Trophoblast cell (in vitro differentiated cells and primary cell): ENCODE measurements at regions not wholly inside any gene's neighbourhood (a gene's known extent, or its start where the extent isn't known, plus 50 kb on each side); places are given as distances from the start of the nearest gene placed in this dataset.

Experiments
- DNase-seq, 2 donors: peaks; one replicate each; pipeline ENCODE4 v3.0.0-alpha.2; 2016
- H2AFZ ChIP-seq: 2 replicates; pipeline ENCODE4 v1.6.1; 2013; ENCODE audit warnings: low read length, moderate library complexity, mild to moderate bottlenecking; ENCODE audit not compliant: insufficient read depth, poor library complexity
- H2AK5ac ChIP-seq: 2 replicates; pipeline ENCODE4 v1.6.1; 2013; ENCODE audit warnings: mild to moderate bottlenecking, low read length
- H2BK120ac ChIP-seq: 2 replicates; pipeline ENCODE4 v1.6.1; 2013; ENCODE audit warnings: low read length, mild to moderate bottlenecking, moderate library complexity; ENCODE audit not compliant: insufficient read depth, poor library complexity
- H2BK12ac ChIP-seq: 2 replicates; pipeline ENCODE4 v1.6.1; 2013; ENCODE audit warnings: mild to moderate bottlenecking, low read length, moderate library complexity
- H2BK5ac ChIP-seq: 2 replicates; pipeline ENCODE4 v1.6.1; 2013; ENCODE audit warnings: low read length, low read depth, moderate library complexity, mild to moderate bottlenecking; ENCODE audit not compliant: poor library complexity
- H3K14ac ChIP-seq: 2 replicates; pipeline ENCODE4 v1.6.1; 2013; ENCODE audit warnings: mild to moderate bottlenecking, low read length
- H3K18ac ChIP-seq: 2 replicates; pipeline ENCODE4 v1.6.1; 2013; ENCODE audit warnings: mild to moderate bottlenecking, low read length
- H3K23ac ChIP-seq: 2 replicates; pipeline ENCODE4 v1.6.1; 2013; ENCODE audit warnings: low read length
- H3K27ac ChIP-seq: 2 replicates; pipeline ENCODE4 v1.5.1; 2013; ENCODE audit warnings: low read depth, mild to moderate bottlenecking, inconsistent platforms, low read length, moderate library complexity
- H3K27me3 ChIP-seq: 2 replicates; pipeline ENCODE4 v1.6.1; 2013; ENCODE audit warnings: inconsistent platforms, mild to moderate bottlenecking, low read length, moderate library complexity; ENCODE audit not compliant: insufficient read depth
- H3K36me3 ChIP-seq, 2 experiments: 1 replicate in 1 of 2; 2 replicates in 1 of 2; pipeline ENCODE4 v1.6.1; 2013; ENCODE audit warnings: low read length in 2 of 2, mild to moderate bottlenecking in 2 of 2, moderate library complexity in 1 of 2; ENCODE audit not compliant: insufficient read depth in 2 of 2, control insufficient read depth in 1 of 2
- H3K4ac ChIP-seq: 2 replicates; pipeline ENCODE4 v1.6.1; 2013; ENCODE audit warnings: low read depth, mild to moderate bottlenecking, low read length, moderate library complexity
- H3K4me1 ChIP-seq, 2 experiments: 1 replicate in 1 of 2; 2 replicates in 1 of 2; pipeline ENCODE4 v1.6.1; 2013; ENCODE audit warnings: low read length in 2 of 2, mild to moderate bottlenecking in 2 of 2, moderate library complexity in 1 of 2; ENCODE audit not compliant: insufficient read depth in 2 of 2, control insufficient read depth in 1 of 2
- H3K4me2 ChIP-seq: 2 replicates; pipeline ENCODE4 v1.6.1; 2013; ENCODE audit warnings: inconsistent platforms, mild to moderate bottlenecking, low read length, moderate library complexity
- H3K4me3 ChIP-seq: 2 replicates; pipeline ENCODE4 v1.5.1; 2013; ENCODE audit warnings: mild to moderate bottlenecking, low read depth, low read length, inconsistent platforms
- H3K79me1 ChIP-seq: one replicate; pipeline ENCODE4 v1.6.1; 2013; ENCODE audit warnings: low read length
- H3K79me2 ChIP-seq: 2 replicates; pipeline ENCODE4 v1.6.1; 2013; ENCODE audit warnings: low read length, mild to moderate bottlenecking; ENCODE audit not compliant: control insufficient read depth, insufficient read depth, poor library complexity
- H3K9ac ChIP-seq: 2 replicates; pipeline ENCODE4 v1.6.1; 2013; ENCODE audit warnings: mild to moderate bottlenecking, low read length
- H3K9me3 ChIP-seq: 2 replicates; pipeline ENCODE4 v1.6.1; 2013; ENCODE audit warnings: low read depth, mild to moderate bottlenecking, control low read depth, inconsistent platforms, low read length; ENCODE audit not compliant: insufficient read depth
- H4K12ac ChIP-seq: 2 replicates; pipeline ENCODE4 v1.6.1; 2013; ENCODE audit warnings: low read depth, mild to moderate bottlenecking, low read length, moderate library complexity
- H4K8ac ChIP-seq: 2 replicates; pipeline ENCODE4 v1.6.1; 2013; ENCODE audit warnings: low read depth, mild to moderate bottlenecking, low read length, moderate library complexity
- H4K91ac ChIP-seq: one replicate; pipeline ENCODE4 v1.6.1; 2013; ENCODE audit warnings: low read depth, mild to moderate bottlenecking, low read length, moderate library complexity
- WGBS: extraction: QIAGEN DNeasy Blood & Tissue Kit; methylation state at CpG from one replicate; pipeline ENCODE4 v1.1.7; 2013; ENCODE audit warnings: missing lambda C conversion rate; ENCODE audit not compliant: insufficient read length, insufficient coverage; ENCODE audit errors: extremely low coverage; 5-methylcytosine and 5-hydroxymethylcytosine counted together

DNA sequence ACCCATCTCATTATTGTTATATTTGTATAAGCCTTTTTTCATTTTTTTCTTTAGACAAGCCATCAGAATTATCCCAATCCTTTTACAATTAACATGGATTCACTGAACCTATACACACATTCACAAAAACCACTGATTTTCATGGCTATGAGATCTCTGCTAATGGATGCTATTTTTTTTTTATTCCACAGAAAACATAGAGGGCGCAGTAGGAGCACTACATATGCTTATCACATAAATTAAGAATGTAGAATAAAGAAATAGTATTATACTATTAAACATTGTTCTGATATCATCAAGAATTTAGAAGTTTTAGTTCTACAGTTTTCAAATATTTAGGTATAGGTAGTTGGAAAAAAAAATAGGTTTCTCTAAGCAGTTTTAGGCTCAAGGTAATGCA is 1477.4 kb downstream of the ARAP2 start:
- H3K9ac ChIP-seq: no peak overlapping the region
- peaks cover 4% of the 10 kb centered on the region for H3K79me2 ChIP-seq
- no peak overlapping the region for H3K4me2 ChIP-seq
- H2BK5ac ChIP-seq: no peak overlapping the region
- H3K36me3 ChIP-seq: no peaks in the 10 kb centered on the region
- no peak overlapping the region for H3K23ac ChIP-seq
- H3K79me1 ChIP-seq: peaks cover 9% of the 10 kb centered on the region
- no peak for DNase-seq
- H3K27ac ChIP-seq: no peak overlapping the region
- H4K12ac ChIP-seq: no peak overlapping the region
- no peak overlapping the region for H3K18ac ChIP-seq
- H4K91ac ChIP-seq: no peak overlapping the region
- no peaks in the 10 kb centered on the region for H3K4me1 ChIP-seq
- no peaks in the 10 kb centered on the region for H3K9me3 ChIP-seq
- no peak overlapping the region for H2BK120ac ChIP-seq
- WGBS: no CpG with 5 or more reads among the region's 1 CpG
- no peak overlapping the region for H3K4me3 ChIP-seq
- H3K27me3 ChIP-seq: no peaks in the 10 kb centered on the region
- no peak overlapping the region for H2AK5ac ChIP-seq
- H3K14ac ChIP-seq: no peak overlapping the region
- no peak overlapping the region for H2AFZ ChIP-seq
- no peak overlapping the region for H2BK12ac ChIP-seq
- no peak overlapping the region for H3K4ac ChIP-seq
- H4K8ac ChIP-seq: no peak overlapping the region

DNA sequence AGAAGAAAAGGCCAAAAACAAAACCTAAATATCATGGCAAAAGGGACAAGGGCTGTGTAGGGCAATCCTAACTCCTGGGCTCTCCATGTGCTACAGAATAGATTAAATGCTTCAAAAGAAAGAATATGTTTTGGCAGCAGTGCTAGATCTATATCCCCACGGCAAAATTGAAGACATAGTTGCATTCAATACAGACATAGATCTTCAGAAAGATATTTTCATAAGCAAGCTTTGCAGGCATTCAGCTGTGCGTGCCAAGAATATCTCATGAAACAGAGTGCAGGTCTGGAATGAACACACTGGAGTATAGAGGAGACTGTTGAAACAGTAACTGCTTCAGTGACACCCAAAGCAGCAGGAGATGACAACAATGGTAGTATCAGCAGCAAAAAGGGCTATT is 1476.9 kb downstream of the ARAP2 start:
- H3K14ac ChIP-seq: no peak overlapping the region
- no CpG with 5 or more reads among the region's 2 CpGs for WGBS
- no peaks in the 10 kb centered on the region for H3K4me1 ChIP-seq
- H3K79me2 ChIP-seq: peaks cover 4% of the 10 kb centered on the region
- no peak overlapping the region for H2BK12ac ChIP-seq
- H2BK5ac ChIP-seq: no peak overlapping the region
- H2BK120ac ChIP-seq: no peak overlapping the region
- no peaks in the 10 kb centered on the region for H3K36me3 ChIP-seq
- H4K12ac ChIP-seq: no peak overlapping the region
- H2AFZ ChIP-seq: no peak overlapping the region
- H4K91ac ChIP-seq: no peak overlapping the region
- no peak overlapping the region for H2AK5ac ChIP-seq
- no peaks in the 10 kb centered on the region for H3K27me3 ChIP-seq
- no peak overlapping the region for H3K9ac ChIP-seq
- no peak overlapping the region for H3K4ac ChIP-seq
- DNase-seq: peak; percentile 70 to 81
- H4K8ac ChIP-seq: no peak overlapping the region
- no peak overlapping the region for H3K27ac ChIP-seq
- peaks cover 9% of the 10 kb centered on the region for H3K79me1 ChIP-seq
- no peak overlapping the region for H3K4me3 ChIP-seq
- no peak overlapping the region for H3K4me2 ChIP-seq
- no peak overlapping the region for H3K18ac ChIP-seq
- no peak overlapping the region for H3K23ac ChIP-seq
- no peaks in the 10 kb centered on the region for H3K9me3 ChIP-seq

DNA sequence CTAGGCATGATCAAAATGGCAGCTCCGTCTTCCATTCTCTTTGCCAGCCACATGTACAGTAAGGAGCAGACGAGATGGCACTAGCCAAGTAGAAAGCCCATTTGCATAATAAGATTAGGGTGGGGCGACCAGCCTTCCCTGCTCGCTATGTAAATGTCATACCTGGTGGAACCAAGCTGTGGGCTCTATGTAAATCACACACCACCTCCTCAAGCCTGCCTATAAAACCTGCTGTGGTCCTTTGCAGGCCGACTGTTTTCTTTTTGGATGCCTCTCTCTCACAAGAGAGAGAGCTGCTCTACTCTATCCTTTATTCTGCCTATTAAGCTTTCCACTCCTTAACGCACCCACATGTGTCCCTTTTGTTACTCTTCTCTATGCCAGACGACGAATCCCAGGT is 1472.7 kb downstream of the ARAP2 start:
- H4K12ac ChIP-seq: peak overlapping the region; percentile 64
- H3K27me3 ChIP-seq: no peaks in the 10 kb centered on the region
- H3K4ac ChIP-seq: peak overlapping the region; percentile 57
- no peak overlapping the region for H3K9ac ChIP-seq
- peak overlapping the region; percentile 80 for H4K8ac ChIP-seq
- H2BK120ac ChIP-seq: peak overlapping the region; percentile 87
- no peaks in the 10 kb centered on the region for H3K9me3 ChIP-seq
- peak overlapping the region; percentile 87 for H4K91ac ChIP-seq
- H2BK12ac ChIP-seq: peak overlapping the region; percentile 92
- no peak overlapping the region for H3K23ac ChIP-seq
- H3K79me2 ChIP-seq: peaks cover 6% of the 10 kb centered on the region
- H2AK5ac ChIP-seq: peak overlapping the region; percentile 94
- H3K4me1 ChIP-seq: peaks cover 0 to 5% of the 10 kb centered on the region in 2 experiments
- no peak for DNase-seq
- no peak overlapping the region for H2AFZ ChIP-seq
- H3K79me1 ChIP-seq: peaks cover 19% of the 10 kb centered on the region
- no CpG with 5 or more reads among the region's 8 CpGs for WGBS
- no peaks in the 10 kb centered on the region for H3K36me3 ChIP-seq
- H3K27ac ChIP-seq: no peak overlapping the region
- H3K4me3 ChIP-seq: no peak overlapping the region
- H2BK5ac ChIP-seq: peak overlapping the region; percentile 89
- H3K18ac ChIP-seq: peak overlapping the region; percentile 84
- H3K14ac ChIP-seq: peak overlapping the region; percentile 70
- no peak overlapping the region for H3K4me2 ChIP-seq

DNA sequence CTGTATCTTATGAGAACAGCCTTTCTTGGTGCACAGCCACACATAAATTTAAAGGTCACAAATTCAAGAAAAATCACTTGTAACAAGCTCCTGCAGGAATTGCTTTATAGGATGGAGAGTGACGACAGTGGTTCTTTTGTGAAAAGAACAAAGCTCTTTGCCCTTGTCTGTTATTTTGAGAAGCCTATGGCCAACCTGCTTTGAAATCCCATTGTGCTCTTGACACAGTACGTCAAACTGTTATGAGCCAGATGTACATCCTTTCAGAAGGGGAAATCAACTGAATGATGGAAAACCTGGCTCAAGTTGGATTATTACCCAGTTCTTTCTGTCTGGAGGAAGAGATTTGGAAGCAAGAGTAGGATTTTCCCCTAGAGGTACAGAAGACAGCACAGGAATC is 1454.2 kb downstream of the ARAP2 start:
- H4K91ac ChIP-seq: no peak overlapping the region
- H3K4ac ChIP-seq: no peak overlapping the region
- H3K18ac ChIP-seq: no peak overlapping the region
- no CpG with 5 or more reads among the region's 2 CpGs for WGBS
- H3K4me1 ChIP-seq: no peaks in the 10 kb centered on the region
- no peak overlapping the region for H2AK5ac ChIP-seq
- no peak overlapping the region for H3K14ac ChIP-seq
- H3K27me3 ChIP-seq: no peaks in the 10 kb centered on the region
- no peak overlapping the region for H2AFZ ChIP-seq
- no peak overlapping the region for H2BK12ac ChIP-seq
- DNase-seq: no peak
- no peak overlapping the region for H4K12ac ChIP-seq
- H3K4me3 ChIP-seq: no peak overlapping the region
- H3K36me3 ChIP-seq: no peaks in the 10 kb centered on the region
- no peaks in the 10 kb centered on the region for H3K9me3 ChIP-seq
- no peak overlapping the region for H3K27ac ChIP-seq
- no peak overlapping the region for H3K23ac ChIP-seq
- H3K79me2 ChIP-seq: no peaks in the 10 kb centered on the region
- H2BK5ac ChIP-seq: no peak overlapping the region
- no peaks in the 10 kb centered on the region for H3K79me1 ChIP-seq
- H2BK120ac ChIP-seq: no peak overlapping the region
- H4K8ac ChIP-seq: no peak overlapping the region
- no peak overlapping the region for H3K9ac ChIP-seq
- no peak overlapping the region for H3K4me2 ChIP-seq
